ENCODE measurements at regions not wholly inside any gene's neighbourhood (a gene's known extent, or its start where the extent isn't known, plus 50 kb on each side); places are given as distances from the start of the nearest gene placed in this dataset.

GRCh38 chr1:102365071-102365470, 368.3 kb upstream of the OLFM3 start:
- Histone ChIP-seq H3K36me3 (no peaks in the 10 kb centered on the region), H3K27ac (no peak overlapping the region), H3K4me3 (no peak overlapping the region), H3K9me3 (peaks cover 0 to 10% (median 0%) of the 10 kb centered on the region in 8 donors), H3K27me3 (replicated peaks in 1 of 7) (no peaks in the 10 kb centered on the region), H3K4me1 (no peaks in the 10 kb centered on the region)
- intact Hi-C loops (cut with DNase I; ENCODE audit: low total_unique reads): no loop called here
- DNase-seq: no peak
- TF ChIP-seq POLR2A (IDR thresholded peaks at IDR 0.05) (no peak), POLR2AphosphoS5 (IDR thresholded peaks at IDR 0.05) (no peak), CTCF (IDR thresholded peaks at IDR 0.05 in 8 of 11, conservative IDR thresholded peaks at IDR 0.05 in 3 of 11) (no peak)
- WGBS, 5 donors: 82 to 95% (median 88%) methylated on average over 3 of the region's 3 CpGs

DNA sequence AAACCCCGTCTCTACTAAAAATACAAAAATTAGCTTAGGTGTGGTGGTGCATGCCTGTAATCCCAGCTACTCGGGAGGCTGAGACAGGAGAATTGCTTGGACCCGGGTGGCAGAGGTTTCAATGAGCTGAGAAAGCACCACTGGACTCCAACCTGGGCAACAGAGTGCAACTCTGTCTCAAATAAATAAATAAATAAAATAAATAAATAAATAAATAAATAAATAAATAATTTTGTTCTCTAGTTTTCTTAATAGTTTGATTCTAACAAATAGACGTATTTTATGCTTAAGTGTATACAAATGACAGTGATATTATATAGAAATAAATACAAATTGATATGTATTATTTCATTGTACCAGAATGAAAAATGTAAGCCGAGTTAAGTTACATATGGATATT, 339.9 kb upstream of the OLFM3 start:
- H3K4me1 ChIP-seq: no peaks in the 10 kb centered on the region
- DNase-seq: no peak
- no peaks in the 10 kb centered on the region for H3K36me3 ChIP-seq
- WGBS, 5 donors: 79 to 91% (median 85%) methylated on average over 5 of the region's 5 CpGs
- no peaks in the 10 kb centered on the region for H3K27me3 ChIP-seq (replicated peaks in 1 of 7)
- no peaks in the 10 kb centered on the region for H3K9me3 ChIP-seq
- intact Hi-C loops (cut with DNase I; ENCODE audit: low total_unique reads): no loop called here
- H3K4me3 ChIP-seq: no peak overlapping the region
- TF ChIP-seq POLR2A (IDR thresholded peaks at IDR 0.05) (no peak), POLR2AphosphoS5 (IDR thresholded peaks at IDR 0.05) (no peak), CTCF (IDR thresholded peaks at IDR 0.05 in 8 of 11, conservative IDR thresholded peaks at IDR 0.05 in 3 of 11) (no peak)
- no peak overlapping the region for H3K27ac ChIP-seq

- Histone ChIP-seq H3K4me1 (no peaks in the 10 kb centered on the region), H3K4me3 (no peak overlapping the region), H3K27me3 (replicated peaks in 1 of 7) (no peaks in the 10 kb centered on the region), H3K36me3 (no peaks in the 10 kb centered on the region), H3K27ac (no peak overlapping the region), H3K9me3 (peaks cover 0 to 4% (median 0%) of the 10 kb centered on the region in 8 donors)
- 82 to 92% (median 83%) methylated on average over 4 of the region's 4 CpGs for WGBS, 5 donors
- no peak for DNase-seq
- intact Hi-C loops (cut with DNase I; ENCODE audit: low total_unique reads): no loop called here
- TF ChIP-seq CTCF (IDR thresholded peaks at IDR 0.05 in 8 of 11, conservative IDR thresholded peaks at IDR 0.05 in 3 of 11): no peak
- TF ChIP-seq POLR2A (IDR thresholded peaks at IDR 0.05): no peak
- no peak for TF ChIP-seq POLR2AphosphoS5 (IDR thresholded peaks at IDR 0.05)
These were observed 321.5 kb upstream of the OLFM3 start for GRCh38 chr1:102318104-102318806.

DNA sequence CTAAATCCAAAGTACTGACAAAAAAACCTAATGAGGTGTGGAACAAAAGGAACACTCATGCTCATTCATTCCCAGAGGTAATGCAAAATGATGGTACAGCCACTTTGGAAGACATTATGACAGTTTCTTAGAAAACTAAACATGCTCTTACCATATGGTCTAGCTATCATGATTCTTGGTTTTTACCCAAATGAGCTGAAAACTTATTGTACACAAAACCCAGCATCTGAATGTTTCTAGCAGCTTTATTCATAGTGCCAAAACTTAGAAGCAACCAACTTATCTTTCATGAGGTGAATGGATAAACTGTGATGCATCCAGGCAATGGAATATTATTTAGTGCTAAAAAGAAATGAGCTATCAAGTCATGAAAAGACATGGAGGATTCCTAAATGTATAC, 318.4 kb upstream of the OLFM3 start:
- Histone ChIP-seq H3K9me3 (peaks cover 0 to 4% (median 0%) of the 10 kb centered on the region in 8 donors), H3K4me3 (no peak overlapping the region), H3K36me3 (no peaks in the 10 kb centered on the region), H3K4me1 (no peaks in the 10 kb centered on the region), H3K27me3 (replicated peaks in 1 of 7) (no peaks in the 10 kb centered on the region), H3K27ac (no peak overlapping the region)
- DNase-seq: no peak
- no peak for TF ChIP-seq POLR2AphosphoS5 (IDR thresholded peaks at IDR 0.05)
- no peak for TF ChIP-seq POLR2A (IDR thresholded peaks at IDR 0.05)
- no peak for TF ChIP-seq CTCF (IDR thresholded peaks at IDR 0.05 in 8 of 11, conservative IDR thresholded peaks at IDR 0.05 in 3 of 11)
- intact Hi-C loops (cut with DNase I; ENCODE audit: low total_unique reads): no loop called here

Data from spleen (tissue), 11 donors.